GM18517 (cell line): ENCODE measurements at regions not wholly inside any gene's neighbourhood (a gene's known extent, or its start where the extent isn't known, plus 50 kb on each side); places are given as distances from the start of the nearest gene placed in this dataset.
"Not testable (repeated sequence)": the region's sequence is repeated elsewhere in the genome, so short reads cannot be mapped to it uniquely, and the experiment has no call there.

ENCODE experiments used
- ATAC-seq: cut with Tn5 transposase; IDR thresholded peaks from one replicate; pipeline ENCODE4 v1.9.1; 2021; ENCODE audit warnings: mild to moderate bottlenecking, moderate library complexity; ENCODE audit not compliant: unreplicated experiment

DNA sequence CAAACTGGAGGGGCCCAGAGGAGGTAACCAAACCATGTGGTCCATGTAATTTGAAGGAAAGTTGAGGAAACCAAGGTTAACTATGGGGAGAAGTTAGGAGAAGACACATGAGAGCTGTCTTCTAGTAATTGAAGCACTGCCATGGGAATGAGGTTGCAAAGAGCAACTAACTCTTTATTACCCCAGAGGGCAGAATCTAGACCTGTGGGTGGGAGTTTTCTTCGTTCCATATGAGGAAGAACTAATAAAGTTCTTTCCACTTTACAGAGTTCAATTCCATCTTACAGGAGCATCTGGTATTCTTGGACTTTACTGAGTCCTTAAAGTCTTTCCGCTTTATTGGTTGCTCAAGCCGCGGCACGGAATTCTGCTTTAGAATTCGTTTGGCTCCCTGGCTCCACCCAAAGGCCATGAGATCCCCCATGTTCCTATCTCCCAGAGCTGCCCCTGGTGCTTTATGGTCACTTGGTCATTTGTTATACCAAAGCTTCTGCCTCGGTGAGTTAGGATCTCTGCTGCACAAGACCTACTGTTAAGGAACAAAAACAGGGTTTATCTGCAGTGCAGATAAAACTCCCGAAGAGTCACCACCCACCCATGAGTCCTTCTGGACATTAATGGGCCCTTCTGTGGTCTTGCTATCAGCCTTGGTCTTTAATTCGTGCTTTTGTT, 89.5 kb upstream of the UMPS start:
- no peak for ATAC-seq

DNA sequence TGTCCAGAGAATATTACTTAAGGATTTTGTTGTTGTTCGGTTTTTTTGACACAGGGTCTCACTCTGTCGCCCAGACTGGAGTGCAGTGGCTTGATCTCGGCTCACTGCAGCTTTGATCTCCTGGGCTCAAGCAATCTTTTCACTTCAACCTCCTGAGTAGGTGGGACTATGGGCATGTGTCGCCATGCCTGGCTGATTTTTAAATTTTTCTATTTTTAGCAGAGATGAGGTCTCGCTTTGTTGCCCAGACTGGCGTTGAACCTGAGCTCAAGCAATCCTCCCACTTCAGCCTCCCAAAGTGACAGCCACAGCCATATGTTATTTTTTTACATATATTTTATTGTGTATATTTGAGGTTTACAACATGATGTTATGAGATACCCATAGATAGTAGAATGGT, 86.8 kb upstream of the UMPS start:
- ATAC-seq, result no peak

DNA sequence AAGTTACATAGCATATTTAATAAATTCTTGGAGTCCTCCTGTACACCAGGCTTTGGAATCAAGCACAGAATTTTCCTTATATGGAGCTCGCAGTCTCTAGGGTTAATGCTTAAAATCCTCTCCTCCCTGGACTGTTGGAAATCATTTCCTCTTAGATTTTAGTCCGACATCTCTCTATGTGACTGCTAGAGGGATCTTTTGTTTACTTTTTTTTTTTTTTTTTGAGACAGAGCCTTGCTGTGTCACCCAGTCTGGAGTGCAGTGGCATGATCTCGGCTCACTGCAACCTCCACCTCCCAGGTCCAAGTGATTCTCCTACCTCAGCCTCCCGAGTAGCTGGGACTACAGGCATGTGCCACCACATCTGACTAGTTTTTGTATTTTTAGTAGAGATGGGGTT, 84.1 kb upstream of the UMPS start:
- not testable (repeated sequence) for ATAC-seq

DNA sequence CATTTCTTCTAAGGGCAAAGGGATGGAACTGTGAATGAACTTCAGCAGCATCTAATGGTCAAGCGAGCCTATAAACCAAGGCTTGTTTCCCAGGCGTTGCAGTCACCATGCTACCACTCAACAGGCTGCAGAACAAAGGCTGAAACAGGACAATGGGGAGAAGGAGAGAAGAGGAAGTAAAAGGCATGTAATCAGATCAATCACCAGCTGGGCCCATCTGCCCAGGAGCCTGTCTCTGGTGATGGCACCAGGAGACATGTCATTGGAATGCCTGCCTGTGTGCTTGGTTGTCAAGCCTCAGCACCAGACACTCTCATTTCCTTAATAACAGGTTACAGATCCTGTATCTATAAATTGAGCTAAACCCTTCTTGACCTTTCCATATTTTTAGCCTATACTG, 81.7 kb upstream of the UMPS start:
- ATAC-seq, result no peak

DNA sequence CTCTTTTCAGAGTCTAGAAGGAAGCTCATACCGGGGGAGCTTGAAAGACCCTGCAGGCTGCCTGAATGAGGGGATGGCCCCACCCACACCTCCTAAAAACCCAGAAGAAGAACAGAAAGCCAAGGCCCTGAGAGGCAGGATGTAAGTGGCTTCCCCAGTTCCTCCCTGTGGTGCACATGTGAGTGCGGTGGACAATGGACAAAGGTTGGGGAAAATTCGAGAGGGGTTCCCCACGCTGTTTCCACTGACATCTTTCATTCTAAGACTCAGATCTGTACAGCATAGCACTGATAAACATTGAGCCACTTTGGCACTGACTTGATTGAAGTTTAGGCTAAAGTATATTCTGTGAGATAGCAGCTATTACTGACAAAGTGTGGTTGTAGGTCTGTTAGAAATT, 79.5 kb upstream of the UMPS start:
- peak; percentile 45 for ATAC-seq

DNA sequence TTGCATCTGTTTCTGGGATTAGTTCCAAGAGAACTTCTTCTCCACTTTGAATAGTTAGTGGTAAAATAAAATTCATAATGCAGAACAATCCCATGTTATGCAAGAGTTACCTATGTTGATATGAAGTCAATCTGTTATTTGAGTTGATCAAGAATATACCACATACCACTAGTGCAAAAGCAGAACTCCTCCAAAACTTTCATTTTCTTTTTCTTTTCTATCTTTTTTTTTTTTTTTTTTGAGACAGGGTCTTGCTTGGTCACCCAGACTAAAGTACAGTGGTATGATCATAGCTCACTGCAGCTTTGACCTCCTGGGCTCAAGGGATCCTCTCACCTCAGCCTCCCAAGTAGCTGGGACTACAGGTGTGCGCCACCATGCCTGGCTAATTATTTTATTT, 78.8 kb upstream of the UMPS start:
- not testable (repeated sequence) for ATAC-seq

DNA sequence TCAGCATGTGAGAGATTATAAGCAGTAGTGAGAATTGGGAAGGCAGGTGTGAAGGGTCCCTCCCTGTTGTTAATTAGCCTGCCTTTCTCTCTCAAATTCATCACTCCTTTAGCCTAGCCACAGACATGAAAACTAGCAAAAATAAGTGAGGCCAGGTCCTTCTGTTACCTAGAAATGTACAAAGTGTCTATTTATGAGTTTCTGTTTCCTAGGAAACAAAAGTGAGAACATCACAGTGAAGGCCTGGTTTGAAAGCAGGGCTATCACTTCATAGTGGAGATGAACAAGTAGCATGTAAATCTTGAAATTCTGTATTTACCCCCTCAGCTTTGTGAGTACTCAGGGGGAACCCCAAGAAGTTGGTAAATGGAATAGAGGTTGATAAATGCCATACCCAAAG, 78.2 kb upstream of the UMPS start:
- ATAC-seq, result no peak

DNA sequence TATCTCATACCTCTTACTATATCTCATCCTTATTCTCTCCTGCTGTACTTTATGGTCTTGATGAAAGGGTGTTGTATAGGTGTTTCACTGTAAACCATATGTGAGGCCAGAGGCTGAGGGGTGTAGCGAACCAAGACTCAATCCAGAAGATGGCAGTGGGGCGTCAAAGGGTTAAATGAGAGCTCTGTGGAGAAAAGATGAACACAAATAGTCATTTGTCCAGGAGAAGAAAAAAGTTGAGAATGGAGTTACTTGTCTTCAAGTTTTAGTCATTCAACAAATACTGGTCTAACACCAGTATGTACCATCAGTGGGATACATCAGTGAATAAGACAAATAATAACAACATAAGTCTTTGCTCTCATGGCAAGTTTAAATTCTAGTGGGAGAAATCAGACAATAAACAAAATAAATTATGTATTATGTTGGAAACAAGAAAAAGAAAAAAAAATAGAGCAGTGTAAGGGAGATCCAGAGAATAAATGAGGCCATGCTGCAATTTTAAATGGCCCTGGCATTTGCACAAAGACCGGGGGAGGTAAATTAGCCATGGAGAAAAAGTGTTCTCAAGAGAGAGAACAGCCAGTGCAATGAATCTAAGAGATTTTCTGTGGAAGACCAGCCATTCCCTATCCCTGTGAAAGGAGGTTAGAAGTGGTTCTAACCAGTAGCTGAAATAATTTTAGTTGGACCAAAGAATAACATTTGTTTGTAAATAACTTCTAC, 77.0 kb upstream of the UMPS start:
- ATAC-seq, result no peak

DNA sequence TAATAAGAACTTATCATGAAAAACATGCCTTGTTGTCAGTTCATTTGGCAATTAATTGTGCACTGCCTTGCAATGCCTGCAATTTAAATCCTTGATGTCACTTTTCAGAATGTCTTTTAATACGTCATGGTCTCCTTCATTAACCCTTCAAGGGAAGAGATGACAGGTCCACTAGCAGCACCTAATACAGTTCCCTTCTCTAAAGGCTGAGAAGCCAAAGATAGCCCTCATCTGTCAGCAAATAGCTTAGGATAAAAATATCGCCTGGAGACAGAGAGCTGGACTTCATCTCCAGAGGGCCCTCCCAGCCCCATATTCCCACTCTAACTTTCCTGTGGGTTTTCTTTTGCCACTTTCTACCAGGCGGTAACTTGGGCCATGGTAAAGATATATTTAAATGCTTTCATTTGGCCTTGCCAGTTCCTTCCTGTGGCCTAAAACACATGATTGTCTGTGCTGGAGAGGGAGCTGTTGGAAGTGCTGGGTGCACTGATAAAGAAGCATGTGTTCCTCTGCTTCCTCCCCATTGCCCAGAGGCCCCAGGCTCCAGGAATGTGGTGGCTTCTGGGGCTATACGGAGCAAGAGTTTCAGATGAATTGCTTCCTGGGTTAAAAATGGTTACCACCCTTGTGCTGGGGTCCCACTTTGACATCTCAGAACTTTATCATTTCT, 76.3 kb upstream of the UMPS start:
- no peak for ATAC-seq

DNA sequence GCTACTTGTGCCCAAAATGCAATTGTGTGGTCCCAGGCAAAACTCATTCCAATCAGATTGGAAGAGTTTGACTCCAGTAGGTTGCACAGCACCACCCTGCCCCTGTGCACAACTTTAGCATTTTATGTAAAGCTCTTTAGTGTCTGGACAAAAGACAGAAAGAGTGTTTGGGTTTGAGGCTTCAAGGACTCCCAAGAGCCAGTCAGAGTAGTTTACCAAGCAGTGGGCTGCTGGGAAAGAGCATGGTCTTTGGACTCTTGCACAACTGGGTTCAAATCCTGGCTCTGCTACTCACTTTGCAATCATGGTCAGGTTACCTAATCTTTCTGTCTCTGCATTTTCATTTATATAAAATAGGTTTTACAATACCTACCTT, 75.8 kb upstream of the UMPS start:
- ATAC-seq, result no peak

DNA sequence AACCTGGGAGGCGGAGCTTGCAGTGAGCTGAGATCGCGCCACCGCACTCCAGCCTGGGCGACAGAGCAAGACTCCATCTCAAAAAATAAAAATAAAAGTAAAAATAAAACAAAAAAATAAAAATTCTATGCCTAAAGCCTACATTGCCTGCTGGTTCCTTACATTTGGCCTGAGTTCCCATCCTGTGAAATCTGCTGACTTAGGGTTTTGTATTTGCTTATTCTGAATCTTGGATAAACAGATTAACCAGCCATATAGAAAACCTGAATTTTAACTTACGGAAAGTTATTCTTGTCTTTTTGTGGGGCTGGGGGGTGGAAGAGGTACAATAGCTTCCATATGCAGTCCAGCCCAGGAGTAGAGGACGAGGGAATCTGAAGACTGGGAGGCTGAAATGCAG, 73.7 kb upstream of the UMPS start:
- no peak for ATAC-seq

DNA sequence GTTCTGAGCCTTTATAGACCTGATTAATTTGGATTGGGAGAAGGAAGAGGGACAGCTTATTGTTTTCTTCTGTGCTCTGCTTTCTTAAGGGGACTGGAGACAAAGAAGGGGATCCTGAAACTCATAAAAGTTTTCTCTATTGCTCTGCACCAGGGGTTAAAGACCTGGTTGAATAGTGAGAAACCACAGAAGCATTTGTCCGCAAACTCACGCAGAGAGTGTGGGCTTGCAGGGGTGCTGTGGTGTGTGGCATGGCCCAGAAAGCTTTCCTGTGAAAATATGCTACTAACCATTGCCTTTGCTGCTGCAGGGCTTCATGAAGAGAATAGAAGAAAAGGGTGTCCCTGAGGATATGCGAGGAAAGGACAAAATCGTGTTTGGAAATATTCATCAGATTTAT, 73.1 kb upstream of the UMPS start:
- ATAC-seq, result no peak

DNA sequence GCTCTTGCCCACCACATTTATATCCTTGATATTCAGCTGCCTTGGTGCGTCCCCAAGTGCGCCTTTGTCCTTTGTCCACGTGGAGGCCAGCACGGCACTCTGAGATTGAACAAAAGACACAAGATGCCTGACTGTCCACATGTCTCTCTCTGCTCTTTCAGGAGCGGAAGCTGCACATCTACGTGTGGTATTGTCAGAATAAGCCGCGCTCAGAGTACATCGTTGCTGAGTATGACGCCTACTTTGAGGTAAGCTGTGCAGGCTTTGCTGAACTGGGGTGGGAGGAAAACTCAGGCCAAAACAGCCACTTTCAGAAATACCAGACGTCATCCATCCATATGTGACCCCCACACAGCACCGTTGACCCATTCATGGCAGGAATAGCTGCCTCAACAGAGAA, 72.0 kb upstream of the UMPS start:
- ATAC-seq, result no peak

DNA sequence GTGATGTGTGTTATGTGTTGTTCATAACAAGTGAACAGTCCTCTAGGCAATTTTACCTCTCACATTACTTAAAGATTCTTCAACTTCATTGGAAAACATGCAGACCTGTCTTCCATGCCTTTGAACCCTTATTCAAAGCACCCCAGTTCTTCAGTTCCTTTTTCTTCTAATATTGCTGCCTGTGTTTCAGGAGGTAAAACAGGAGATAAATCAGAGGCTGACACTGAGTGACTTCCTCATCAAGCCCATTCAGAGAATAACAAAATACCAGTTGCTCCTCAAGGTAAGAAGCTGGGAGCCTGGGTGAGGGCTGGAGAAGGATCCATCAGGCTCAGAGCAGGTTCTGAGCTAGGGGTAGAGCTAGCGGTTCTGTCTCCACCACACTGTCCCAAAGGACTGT, 71.1 kb upstream of the UMPS start:
- ATAC-seq, result no peak

DNA sequence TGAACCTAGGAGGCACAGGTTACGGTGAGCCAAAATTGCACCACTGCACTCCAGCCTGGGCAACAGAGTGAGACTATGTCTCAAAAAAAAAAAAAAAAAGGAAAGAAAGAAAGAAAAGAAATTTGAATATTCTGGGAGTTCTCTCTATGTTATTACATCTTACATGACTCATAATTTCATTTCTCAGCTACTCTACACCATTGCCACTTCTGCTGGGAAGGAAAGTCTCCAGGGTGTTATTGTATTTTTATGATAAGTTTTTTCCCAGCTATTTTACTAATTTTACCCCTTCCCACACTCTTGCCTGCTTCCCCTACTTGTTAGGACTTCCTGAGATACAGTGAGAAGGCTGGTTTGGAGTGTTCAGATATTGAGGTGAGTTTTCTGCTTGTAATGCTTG, 69.7 kb upstream of the UMPS start:
- no peak for ATAC-seq

DNA sequence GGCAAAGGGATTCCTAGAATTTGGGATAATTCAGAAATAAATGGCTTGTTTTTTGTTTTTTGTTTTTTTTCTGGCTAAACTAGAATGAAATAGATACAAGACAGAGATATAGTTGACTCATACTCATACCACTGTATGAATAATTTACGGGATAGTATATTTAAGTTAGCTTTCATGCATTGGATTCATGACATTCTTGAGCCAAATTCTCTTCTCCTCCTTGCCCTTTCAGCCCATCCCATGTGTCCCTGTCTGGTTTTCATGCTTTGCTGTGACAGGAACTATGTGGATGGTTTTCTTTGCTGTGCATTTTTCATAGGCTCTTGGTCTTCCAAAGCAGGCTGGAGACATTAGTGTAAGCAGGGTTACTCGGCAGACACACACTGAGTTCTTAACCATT, 66.6 kb upstream of the UMPS start:
- ATAC-seq, result no peak

DNA sequence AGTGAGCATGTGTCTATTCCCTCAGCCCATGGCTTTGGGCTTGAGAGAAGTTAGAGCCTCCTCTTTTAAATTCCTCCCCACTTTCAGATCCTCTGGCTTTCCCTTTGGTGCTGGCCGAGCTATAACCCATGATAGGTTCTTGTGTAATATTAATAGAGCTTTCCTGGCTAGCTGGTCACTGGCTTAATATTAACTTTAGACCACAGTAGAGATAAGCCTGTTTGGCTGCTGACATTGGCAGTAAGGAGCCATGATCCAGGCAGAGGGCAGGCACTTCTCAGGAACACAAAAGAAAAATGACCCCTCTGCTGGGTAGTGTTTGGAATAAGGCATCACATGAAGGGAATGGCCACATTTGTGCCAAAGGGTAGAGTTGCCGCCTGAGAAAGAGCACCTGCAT, 65.4 kb upstream of the UMPS start:
- ATAC-seq, result no peak

DNA sequence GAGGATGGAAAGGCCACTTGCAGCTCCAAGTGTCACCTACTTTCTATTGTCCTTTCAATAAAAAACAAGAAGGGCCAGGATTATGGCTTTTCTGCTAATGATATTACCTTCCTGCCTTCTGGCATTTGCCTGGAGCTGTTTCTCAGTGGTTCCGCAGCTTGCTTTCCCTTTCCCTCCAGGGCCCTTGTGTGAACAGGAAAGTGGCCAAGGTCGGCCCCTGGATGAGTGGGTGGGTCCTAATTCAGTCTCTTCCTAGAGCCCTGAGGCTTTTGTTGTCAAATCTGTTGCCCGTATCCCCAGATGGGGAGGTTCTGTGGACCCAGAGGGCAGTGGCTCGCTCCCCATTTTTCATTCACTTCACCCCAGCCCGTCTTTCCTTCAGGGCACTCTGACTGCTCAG, 64.2 kb upstream of the UMPS start:
- ATAC-seq, result no peak

DNA sequence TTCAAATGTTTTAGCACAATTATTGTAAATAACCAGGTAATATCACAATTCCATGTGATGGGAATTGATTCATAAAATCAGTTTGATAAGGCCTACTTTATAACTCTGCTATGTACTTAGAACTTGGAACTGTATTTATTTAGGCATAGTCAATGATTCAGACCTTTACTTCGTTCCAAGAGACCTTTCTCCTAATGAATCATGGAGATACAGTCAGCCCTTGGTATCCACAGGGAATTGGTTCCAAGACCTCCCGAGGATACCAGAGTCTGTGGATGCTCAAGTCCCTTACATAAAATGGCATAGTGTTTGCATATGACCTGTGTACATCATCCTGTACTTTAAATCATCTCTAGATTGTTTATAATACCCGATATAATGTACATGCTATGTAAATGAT, 60.8 kb upstream of the UMPS start:
- ATAC-seq, result no peak

DNA sequence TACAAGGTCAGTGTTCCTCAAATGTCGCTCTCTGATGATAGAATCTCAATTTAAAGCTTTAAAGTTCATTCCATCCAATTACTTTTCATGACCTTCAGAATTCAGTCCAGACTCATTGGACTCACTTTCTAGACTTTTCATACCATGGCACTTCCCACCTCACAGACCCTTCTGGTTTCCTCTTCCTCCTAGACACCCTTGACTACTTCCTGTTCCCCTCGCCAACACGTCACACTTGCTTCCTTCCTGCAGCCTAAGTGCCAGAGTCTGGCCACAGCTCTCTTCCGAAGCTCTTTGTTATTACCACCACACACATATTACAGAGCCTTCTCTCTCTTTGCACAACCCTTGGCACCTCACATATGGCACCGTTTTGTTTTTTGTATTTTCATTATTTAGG, 59.1 kb upstream of the UMPS start:
- ATAC-seq, result no peak

DNA sequence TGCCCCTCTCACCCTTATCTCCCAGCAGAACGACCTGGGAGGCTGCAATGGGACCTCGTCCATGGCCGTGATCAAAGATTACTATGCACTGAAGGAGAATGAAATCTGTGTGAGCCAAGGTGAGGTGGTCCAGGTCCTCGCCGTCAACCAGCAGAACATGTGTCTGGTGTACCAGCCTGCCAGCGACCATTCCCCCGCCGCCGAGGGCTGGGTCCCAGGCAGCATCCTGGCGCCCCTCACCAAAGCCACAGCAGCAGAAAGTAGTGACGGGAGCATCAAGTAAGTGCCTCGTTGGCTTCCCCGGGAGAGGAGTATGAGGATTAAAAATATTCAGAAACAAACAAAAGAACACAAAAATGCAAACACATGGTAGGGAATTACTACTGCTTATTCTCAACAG, 55.9 kb upstream of the UMPS start:
- no peak for ATAC-seq

DNA sequence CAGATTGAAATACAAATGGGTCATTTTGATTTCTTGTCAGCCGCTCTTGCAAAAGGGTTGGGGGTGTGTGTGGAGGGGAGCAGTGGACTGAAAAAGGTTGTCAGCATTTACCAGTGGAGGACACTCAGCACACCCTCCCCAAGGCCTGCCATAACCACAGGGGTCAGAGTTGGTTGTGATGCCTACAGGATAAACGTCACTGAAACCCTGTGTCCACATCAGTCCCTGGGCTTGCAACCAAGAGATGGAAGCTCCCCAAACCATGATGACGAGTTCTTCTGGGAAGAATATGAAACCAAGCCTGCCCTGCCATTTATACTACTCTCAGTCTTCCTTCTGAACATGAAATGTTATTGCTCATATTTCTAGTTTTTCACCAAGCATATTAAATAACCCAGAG, 54.0 kb upstream of the UMPS start:
- no peak for ATAC-seq
